ENCODE measurements at regions not wholly inside any gene's neighbourhood (a gene's known extent, or its start where the extent isn't known, plus 50 kb on each side); places are given as distances from the start of the nearest gene placed in this dataset.
"Not testable (repeated sequence)": the region's sequence is repeated elsewhere in the genome, so short reads cannot be mapped to it uniquely, and the experiment has no call there.

DNA sequence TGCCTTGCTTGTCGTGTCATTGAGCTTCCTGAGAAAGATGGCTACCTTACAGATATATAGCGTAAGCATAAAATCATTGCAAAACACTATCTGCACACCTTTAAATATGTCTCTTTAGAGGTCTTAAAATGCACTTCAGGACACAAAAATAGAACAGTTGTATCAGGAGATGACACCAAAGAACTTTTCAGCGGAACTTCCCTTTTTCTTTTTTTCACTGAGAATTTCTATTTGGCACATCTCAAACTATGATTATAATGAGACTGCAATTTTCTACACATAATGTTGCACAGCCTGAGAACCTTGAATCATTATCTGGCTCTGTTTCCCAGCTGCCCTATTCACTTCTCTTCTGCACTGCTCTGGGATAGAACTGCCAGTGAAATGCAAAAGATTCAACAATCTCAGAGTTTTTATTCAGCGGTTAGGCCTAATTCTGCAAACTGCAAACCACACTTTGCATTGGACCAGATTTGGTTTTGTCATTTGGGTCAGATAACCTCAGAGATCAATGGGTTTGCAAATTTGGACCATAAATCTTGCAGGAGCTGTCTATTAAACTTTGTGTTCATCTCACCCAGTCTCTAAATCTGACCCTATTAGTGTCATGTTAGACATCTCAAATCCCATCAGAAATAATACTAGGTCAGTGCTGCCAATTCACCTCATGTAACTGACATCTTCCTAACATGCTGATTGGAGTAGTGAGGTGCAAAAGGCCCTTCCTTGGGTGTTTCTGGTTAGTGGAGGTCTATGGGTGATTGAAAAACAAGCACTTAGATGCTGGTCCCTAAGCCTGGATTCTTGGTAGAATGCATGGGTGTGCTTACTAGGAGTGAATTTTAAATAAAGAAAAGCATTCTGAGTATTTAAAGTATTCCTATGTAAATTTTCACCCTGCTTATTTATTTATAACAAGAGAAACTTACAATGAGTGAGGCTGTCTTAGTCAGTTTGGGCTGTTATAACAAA is 382.7 kb downstream of the UTRN start:
- DNase-seq (ENCODE audit: low spot score): no peak
- Histone ChIP-seq H3K4me3 (no peak overlapping the region), H3K79me2 (replicated peaks; ENCODE audit: insufficient read depth) (peaks cover 84% of the 10 kb centered on the region), H3K4me1 (ENCODE audit: insufficient read depth) (peaks cover 22% of the 10 kb centered on the region), H3K27me3 (ENCODE audit: insufficient read depth) (peaks cover 3% of the 10 kb centered on the region; the same call in 1 of the 2 replicates), H2AFZ (no peak overlapping the region), H3F3A (replicated peaks; ENCODE audit: low read depth) (no peaks in the 10 kb centered on the region), H3K36me3 (ENCODE audit: insufficient read depth) (peaks cover 9% of the 10 kb centered on the region; the same call in 1 of the 2 replicates), H3K9me2 (ENCODE audit: insufficient read depth) (no peaks in the 10 kb centered on the region), H4K20me1 (replicated peaks; ENCODE audit: insufficient read depth) (no peaks in the 10 kb centered on the region), H3K4me2 (no peak overlapping the region), H3K27ac (ENCODE audit: low read depth) (no peak overlapping the region)
- Mint-ChIP-seq H3K27me3 (ENCODE audit: insufficient read depth, low read depth, poor library complexity) (no peaks in the 10 kb centered on the region), H3K9me3 (peaks cover 4% of the 10 kb centered on the region; the same call in 2 of the 3 replicates), H3K36me3 (ENCODE audit: low read depth) (peaks cover 24% of the 10 kb centered on the region; the same call in 2 of the 3 replicates), H3K27ac (no peak overlapping the region), H3K4me3 (no peak overlapping the region), H3K4me1 (peaks cover 5% of the 10 kb centered on the region)
- ATAC-seq: no peak
- TF ChIP-seq POLR2AphosphoS5 (IDR thresholded peaks at IDR 0.05; ENCODE audit: low read depth) (no peak), CREB1 (CRISPR knock-in tag; IDR thresholded peaks at IDR 0.05; ENCODE audit: low read depth) (no peak)

DNA sequence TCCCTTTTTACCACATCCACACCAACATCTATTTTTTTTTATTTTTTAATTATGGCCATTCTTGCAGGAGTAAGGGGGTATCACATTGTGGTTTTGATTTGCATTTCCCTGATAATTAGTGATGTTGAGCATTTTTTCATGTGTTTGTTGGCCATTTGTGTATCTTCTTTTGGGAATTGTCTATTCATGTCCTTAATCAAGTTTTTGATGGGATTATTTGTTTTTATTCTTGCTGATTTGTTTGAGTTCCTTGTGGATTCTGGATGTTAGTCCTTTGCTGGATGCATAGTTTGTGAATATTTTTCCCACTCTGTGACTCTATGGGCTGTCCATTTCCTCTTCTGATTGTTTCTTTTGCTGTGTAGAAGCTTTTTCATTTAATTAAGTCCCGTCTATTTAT is 385.1 kb downstream of the UTRN start:
- H3K4me3 ChIP-seq; H3K9me2 ChIP-seq (ENCODE audit: insufficient read depth); H2AFZ ChIP-seq; H4K20me1 ChIP-seq (replicated peaks; ENCODE audit: insufficient read depth); H3K27ac Mint-ChIP-seq; H3K4me2 ChIP-seq; H3F3A ChIP-seq (replicated peaks; ENCODE audit: low read depth); ATAC-seq; H3K27me3 ChIP-seq (ENCODE audit: insufficient read depth); DNase-seq (ENCODE audit: low spot score); H3K27me3 Mint-ChIP-seq (ENCODE audit: insufficient read depth, low read depth, poor library complexity); H3K27ac ChIP-seq (ENCODE audit: low read depth); H3K4me3 Mint-ChIP-seq; H3K4me1 Mint-ChIP-seq: not testable (repeated sequence)
- H3K36me3 Mint-ChIP-seq (ENCODE audit: low read depth): peaks cover 40% of the 10 kb centered on the region; the same call in 2 of the 3 replicates
- H3K36me3 ChIP-seq (ENCODE audit: insufficient read depth): peaks cover 20% of the 10 kb centered on the region; the same call in 1 of the 2 replicates
- peaks cover 89% of the 10 kb centered on the region for H3K79me2 ChIP-seq (replicated peaks; ENCODE audit: insufficient read depth)
- 0 out of 2 replicates have a peak, but pooled peaks cover 11% of the 10 kb centered on the region for H3K4me1 ChIP-seq (ENCODE audit: insufficient read depth)
- H3K9me3 Mint-ChIP-seq: peaks cover 18% of the 10 kb centered on the region; the same call in 2 of the 3 replicates

DNA sequence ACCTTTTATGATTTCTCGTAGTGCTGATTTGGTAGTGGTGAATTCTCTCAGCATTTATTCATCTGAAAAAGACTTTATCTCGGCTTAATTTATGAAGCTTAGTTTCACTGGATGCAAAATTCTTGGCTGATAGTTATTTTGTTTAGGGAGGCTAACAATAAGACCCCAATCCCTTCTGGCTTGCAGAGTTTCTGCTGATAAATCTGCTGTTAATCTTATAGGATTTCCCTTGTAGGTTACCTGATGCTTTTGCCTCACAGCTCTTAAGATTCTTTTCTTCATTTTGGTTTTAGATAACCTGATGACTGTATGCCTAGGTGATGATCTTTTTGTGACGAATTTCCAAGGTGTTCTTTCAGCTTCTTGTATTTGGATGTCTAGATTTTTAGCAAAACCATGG is 388.7 kb downstream of the UTRN start:
- peaks cover 20% of the 10 kb centered on the region; the same call in 2 of the 3 replicates for H3K9me3 Mint-ChIP-seq
- TF ChIP-seq STAT1 (IDR thresholded peaks at IDR 0.05; ENCODE audit: unreplicated experiment) (no peak), EZH2phosphoT487 (IDR thresholded peaks at IDR 0.05; ENCODE audit: unreplicated experiment) (no peak), POLR2AphosphoS5 (IDR thresholded peaks at IDR 0.05; ENCODE audit: low read depth) (no peak), ZNF114 (CRISPR knock-in tag; IDR thresholded peaks at IDR 0.05) (no peak)
- TF ChIP-seq, protein P1, sequence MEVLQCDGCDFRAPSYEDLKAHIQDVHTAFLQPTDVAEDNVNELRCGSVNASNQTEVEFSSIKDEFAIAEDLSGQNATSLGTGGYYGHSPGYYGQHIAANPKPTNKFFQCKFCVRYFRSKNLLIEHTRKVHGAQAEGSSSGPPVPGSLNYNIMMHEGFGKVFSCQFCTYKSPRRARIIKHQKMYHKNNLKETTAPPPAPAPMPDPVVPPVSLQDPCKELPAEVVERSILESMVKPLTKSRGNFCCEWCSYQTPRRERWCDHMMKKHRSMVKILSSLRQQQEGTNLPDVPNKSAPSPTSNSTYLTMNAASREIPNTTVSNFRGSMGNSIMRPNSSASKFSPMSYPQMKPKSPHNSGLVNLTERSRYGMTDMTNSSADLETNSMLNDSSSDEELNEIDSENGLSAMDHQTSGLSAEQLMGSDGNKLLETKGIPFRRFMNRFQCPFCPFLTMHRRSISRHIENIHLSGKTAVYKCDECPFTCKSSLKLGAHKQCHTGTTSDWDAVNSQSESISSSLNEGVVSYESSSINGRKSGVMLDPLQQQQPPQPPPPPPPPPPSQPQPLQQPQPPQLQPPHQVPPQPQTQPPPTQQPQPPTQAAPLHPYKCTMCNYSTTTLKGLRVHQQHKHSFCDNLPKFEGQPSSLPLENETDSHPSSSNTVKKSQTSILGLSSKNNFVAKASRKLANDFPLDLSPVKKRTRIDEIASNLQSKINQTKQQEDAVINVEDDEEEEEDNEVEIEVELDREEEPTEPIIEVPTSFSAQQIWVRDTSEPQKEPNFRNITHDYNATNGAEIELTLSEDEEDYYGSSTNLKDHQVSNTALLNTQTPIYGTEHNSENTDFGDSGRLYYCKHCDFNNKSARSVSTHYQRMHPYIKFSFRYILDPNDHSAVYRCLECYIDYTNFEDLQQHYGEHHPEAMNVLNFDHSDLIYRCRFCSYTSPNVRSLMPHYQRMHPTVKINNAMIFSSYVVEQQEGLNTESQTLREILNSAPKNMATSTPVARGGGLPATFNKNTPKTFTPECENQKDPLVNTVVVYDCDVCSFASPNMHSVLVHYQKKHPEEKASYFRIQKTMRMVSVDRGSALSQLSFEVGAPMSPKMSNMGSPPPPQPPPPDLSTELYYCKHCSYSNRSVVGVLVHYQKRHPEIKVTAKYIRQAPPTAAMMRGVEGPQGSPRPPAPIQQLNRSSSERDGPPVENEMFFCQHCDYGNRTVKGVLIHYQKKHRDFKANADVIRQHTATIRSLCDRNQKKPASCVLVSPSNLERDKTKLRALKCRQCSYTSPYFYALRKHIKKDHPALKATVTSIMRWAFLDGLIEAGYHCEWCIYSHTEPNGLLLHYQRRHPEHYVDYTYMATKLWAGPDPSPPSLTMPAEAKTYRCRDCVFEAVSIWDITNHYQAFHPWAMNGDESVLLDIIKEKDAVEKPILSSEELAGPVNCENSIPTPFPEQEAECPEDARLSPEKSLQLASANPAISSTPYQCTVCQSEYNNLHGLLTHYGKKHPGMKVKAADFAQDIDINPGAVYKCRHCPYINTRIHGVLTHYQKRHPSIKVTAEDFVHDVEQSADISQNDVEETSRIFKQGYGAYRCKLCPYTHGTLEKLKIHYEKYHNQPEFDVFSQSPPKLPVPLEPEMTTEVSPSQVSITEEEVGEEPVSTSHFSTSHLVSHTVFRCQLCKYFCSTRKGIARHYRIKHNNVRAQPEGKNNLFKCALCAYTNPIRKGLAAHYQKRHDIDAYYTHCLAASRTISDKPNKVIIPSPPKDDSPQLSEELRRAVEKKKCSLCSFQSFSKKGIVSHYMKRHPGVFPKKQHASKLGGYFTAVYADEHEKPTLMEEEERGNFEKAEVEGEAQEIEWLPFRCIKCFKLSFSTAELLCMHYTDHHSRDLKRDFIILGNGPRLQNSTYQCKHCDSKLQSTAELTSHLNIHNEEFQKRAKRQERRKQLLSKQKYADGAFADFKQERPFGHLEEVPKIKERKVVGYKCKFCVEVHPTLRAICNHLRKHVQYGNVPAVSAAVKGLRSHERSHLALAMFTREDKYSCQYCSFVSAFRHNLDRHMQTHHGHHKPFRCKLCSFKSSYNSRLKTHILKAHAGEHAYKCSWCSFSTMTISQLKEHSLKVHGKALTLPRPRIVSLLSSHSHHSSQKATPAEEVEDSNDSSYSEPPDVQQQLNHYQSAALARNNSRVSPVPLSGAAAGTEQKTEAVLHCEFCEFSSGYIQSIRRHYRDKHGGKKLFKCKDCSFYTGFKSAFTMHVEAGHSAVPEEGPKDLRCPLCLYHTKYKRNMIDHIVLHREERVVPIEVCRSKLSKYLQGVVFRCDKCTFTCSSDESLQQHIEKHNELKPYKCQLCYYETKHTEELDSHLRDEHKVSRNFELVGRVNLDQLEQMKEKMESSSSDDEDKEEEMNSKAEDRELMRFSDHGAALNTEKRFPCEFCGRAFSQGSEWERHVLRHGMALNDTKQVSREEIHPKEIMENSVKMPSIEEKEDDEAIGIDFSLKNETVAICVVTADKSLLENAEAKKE (CRISPR knock-in tag; IDR thresholded peaks at IDR 0.05): no peak
- TF ChIP-seq, protein P2, sequence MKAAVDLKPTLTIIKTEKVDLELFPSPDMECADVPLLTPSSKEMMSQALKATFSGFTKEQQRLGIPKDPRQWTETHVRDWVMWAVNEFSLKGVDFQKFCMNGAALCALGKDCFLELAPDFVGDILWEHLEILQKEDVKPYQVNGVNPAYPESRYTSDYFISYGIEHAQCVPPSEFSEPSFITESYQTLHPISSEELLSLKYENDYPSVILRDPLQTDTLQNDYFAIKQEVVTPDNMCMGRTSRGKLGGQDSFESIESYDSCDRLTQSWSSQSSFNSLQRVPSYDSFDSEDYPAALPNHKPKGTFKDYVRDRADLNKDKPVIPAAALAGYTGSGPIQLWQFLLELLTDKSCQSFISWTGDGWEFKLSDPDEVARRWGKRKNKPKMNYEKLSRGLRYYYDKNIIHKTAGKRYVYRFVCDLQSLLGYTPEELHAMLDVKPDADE (IDR thresholded peaks at IDR 0.05): no peak

More for the DNA sequence above, 388.7 kb downstream of the UTRN start:
- ATAC-seq (no peak), DNase-seq (ENCODE audit: low spot score) (no peak)
- Mint-ChIP-seq H3K36me3 (ENCODE audit: low read depth) (peaks cover 44% of the 10 kb centered on the region; the same call in 2 of the 3 replicates), H3K4me3 (no peak overlapping the region), H3K27me3 (ENCODE audit: insufficient read depth, low read depth, poor library complexity) (no peaks in the 10 kb centered on the region), H3K4me1 (no peaks in the 10 kb centered on the region), H3K27ac (no peak overlapping the region)
- Histone ChIP-seq H3K36me3 (ENCODE audit: insufficient read depth) (peaks cover 20% of the 10 kb centered on the region; the same call in 1 of the 2 replicates), H3K79me2 (replicated peaks; ENCODE audit: insufficient read depth) (peaks cover 75% of the 10 kb centered on the region), H3K27me3 (ENCODE audit: insufficient read depth) (no peaks in the 10 kb centered on the region), H3K4me1 (ENCODE audit: insufficient read depth) (no peaks in the 10 kb centered on the region), H3K4me2 (no peak overlapping the region), H3K9me2 (ENCODE audit: insufficient read depth) (no peaks in the 10 kb centered on the region), H3K27ac (ENCODE audit: low read depth) (no peak overlapping the region), H3F3A (replicated peaks; ENCODE audit: low read depth) (no peaks in the 10 kb centered on the region), H4K20me1 (replicated peaks; ENCODE audit: insufficient read depth) (no peaks in the 10 kb centered on the region), H2AFZ (no peak overlapping the region), H3K4me3 (no peak overlapping the region)

Measured in GM23338 (cell line).